GM21825 (cell line): ENCODE measurements at regions not wholly inside any gene's neighbourhood (a gene's known extent, or its start where the extent isn't known, plus 50 kb on each side); places are given as distances from the start of the nearest gene placed in this dataset.

Experiments used
- ATAC-seq: cut with Tn5 transposase; IDR thresholded peaks from one replicate; pipeline ENCODE4 v1.9.1; 2021; ENCODE audit warnings: mild to moderate bottlenecking, moderate library complexity; ENCODE audit not compliant: unreplicated experiment

DNA sequence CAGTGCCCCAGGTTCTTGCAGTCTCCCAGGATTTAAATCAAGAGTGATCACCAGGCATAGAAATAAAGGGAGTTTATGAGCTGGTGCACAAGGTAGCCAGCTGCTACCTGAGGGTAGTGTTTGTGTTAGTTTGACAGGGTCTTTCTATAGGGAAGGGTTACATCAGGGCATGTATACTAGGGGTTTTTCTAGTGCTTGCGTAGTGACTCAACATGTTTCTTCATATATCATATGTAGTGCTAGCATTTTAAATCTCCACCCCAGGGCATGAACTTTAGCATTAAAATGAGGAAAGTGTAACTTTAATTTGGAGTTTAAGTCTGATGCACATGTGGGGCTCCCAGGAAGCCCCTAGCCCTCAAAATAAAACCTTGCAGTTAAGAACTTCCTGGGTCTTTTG lies 86.5 kb upstream of the TNR start:
- ATAC-seq, result no peak

GRCh38 chr1:175826705-175827104 lies 83.3 kb upstream of the TNR start:
- no peak for ATAC-seq

GRCh38 chr1:175824079-175824478 lies 80.7 kb upstream of the TNR start:
- ATAC-seq, result no peak

- no peak for ATAC-seq
Observed at GRCh38 chr1:175823406-175823805, 80.0 kb upstream of the TNR start.

- no peak for ATAC-seq
Observed at GRCh38 chr1:175822580-175822979, 79.2 kb upstream of the TNR start.

- no peak for ATAC-seq
Observed at GRCh38 chr1:175820456-175821025, 77.1 kb upstream of the TNR start.

- ATAC-seq, result no peak
Observed at GRCh38 chr1:175818929-175819328, 75.5 kb upstream of the TNR start.

DNA sequence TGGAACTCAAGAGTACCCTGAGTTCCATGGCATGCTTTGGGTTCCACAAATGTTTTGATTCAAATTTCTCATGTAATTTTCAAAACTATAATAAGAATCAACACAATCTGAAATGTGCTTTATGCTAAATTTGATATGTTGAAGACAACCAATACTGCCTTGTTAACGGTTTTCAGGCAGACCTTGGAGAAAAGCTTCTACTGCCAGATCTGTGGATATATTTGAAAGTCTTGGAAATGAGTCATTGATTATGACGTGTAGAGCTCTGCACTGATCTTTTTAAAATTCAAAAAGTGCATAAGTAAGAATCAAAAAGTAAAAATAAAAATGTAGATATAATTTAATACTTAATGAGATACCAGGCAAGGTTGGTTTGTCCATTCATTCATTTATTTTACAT lies 74.0 kb upstream of the TNR start:
- ATAC-seq, result no peak

GRCh38 chr1:175814885-175815284 lies 71.5 kb upstream of the TNR start:
- ATAC-seq, result no peak

GRCh38 chr1:175812936-175813335 lies 69.5 kb upstream of the TNR start:
- ATAC-seq, result no peak

- ATAC-seq, result no peak
Observed at GRCh38 chr1:175810305-175810704, 66.9 kb upstream of the TNR start.

DNA sequence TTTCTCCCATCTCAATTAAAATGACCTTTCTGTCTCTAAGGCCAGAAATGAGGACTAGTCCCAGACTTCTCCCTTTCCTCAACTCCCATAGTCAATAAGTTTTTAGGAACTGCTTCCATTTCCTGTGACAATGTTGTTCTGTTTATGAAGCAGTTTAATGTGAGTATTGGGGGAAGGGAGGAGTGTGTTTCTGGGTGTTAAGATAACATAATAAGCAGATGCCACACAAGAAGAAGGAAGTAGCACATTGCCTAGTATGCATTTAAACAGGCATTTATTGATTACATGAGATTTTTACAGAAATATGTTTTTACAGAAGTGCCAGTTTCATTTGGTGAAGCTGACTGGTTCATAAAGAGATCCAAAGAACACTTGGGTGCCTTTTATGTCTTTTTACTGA lies 65.6 kb upstream of the TNR start:
- ATAC-seq, result no peak

GRCh38 chr1:175808573-175808972 lies 65.2 kb upstream of the TNR start:
- no peak for ATAC-seq

- no peak for ATAC-seq
Observed at GRCh38 chr1:175804561-175804960, 61.2 kb upstream of the TNR start.

GRCh38 chr1:175803413-175803812 lies 60.0 kb upstream of the TNR start:
- no peak for ATAC-seq

- no peak for ATAC-seq
Observed at GRCh38 chr1:175802407-175803123, 59.2 kb upstream of the TNR start.

DNA sequence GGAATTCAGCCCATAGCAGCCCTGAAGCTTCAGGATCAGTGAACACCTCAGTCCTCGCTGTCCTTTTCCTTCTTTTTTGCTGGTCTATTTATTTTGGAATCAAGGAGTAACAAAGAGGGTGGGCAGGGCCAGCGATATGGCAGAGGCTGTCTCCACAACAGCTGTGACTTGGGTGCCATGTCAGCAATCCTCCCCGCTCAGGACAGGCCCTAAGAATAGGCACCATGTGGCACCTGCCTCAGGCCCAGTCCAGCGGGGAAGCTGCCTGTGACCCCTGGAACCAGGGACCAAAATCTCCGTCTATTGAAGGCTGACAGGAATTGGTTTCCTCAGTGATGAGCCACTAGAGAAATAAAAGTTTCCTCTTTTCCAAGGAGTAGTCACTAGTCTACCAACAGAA lies 58.6 kb upstream of the TNR start:
- no peak for ATAC-seq

- ATAC-seq, result no peak
Observed at GRCh38 chr1:175797576-175797975, 54.2 kb upstream of the TNR start.

DNA sequence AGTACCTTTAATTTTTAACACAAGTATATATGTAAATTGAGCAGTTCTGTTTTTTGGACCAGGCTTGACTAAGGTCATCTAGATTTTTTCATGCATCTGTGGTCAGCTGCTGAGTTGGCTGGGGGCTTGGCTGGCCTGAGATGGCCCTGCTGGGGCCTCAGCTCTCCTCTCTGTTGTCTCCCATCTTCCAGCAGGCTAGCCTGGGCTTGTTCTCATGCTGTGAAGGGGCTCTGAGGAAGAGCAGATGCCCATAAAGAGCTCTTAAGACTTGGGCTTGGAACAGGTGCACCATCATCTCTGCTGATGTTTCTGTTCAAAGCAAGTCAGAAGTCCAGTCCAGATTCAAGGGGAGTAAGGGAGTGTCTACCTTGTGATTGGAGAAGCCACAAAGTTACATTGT lies 51.2 kb upstream of the TNR start:
- no peak for ATAC-seq

DNA sequence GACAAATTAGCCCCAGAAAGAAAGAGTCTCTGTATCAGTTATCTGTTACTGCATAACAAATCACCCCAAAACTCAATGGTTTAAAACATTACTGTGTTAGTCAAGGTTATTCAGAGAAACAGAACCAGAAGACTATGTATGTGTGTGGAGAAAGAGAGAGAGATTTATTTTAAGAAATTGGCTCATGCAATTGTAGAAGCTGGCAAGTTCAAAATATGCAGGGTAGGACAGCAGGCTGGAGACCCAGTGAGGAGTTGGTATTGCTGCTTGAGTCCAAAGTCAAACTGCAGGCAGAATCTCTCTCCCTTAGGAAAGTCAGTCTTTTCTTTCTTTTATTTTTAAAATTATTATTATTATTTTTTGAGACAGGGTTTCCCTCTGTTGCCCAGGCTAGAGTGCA lies 50.2 kb upstream of the TNR start:
- no peak for ATAC-seq
